ENCODE measurements at regions not wholly inside any gene's neighbourhood (a gene's known extent, or its start where the extent isn't known, plus 50 kb on each side); places are given as distances from the start of the nearest gene placed in this dataset.

- TF ChIP-seq CTCF (IDR thresholded peaks at IDR 0.05; ENCODE audit: extremely low read depth in 1 of 2, insufficient read depth in 1 of 2, low read depth in 1 of 2, low read length in 2 of 2), result no peak
- TF ChIP-seq POLR2A (IDR thresholded peaks at IDR 0.05; ENCODE audit: low read depth, low read length), result no peak
- no peak for TF ChIP-seq EZH2 (IDR thresholded peaks at IDR 0.05; ENCODE audit: borderline replicate concordance, low read depth, low read length, severe bottlenecking)
- TF ChIP-seq MAX (IDR thresholded peaks at IDR 0.05; ENCODE audit: insufficient read depth, insufficient read length), result no peak
- no peak for TF ChIP-seq JUN (IDR thresholded peaks at IDR 0.05; ENCODE audit: borderline replicate concordance, insufficient read depth, insufficient read length, low read depth)
These were observed 140.9 kb upstream of the FAM3C start for GRCh38 chr7:121537031-121537430.
